ENCODE measurements at regions not wholly inside any gene's neighbourhood (a gene's known extent, or its start where the extent isn't known, plus 50 kb on each side); places are given as distances from the start of the nearest gene placed in this dataset.

GRCh38 chr19:34588249-34588648 is 88.7 kb downstream of the SCGB2B2 start:
- WGBS (ENCODE audit: low lambda C conversion rate): 59% methylated on average over 8 of the region's 8 CpGs
- no peaks in the 10 kb centered on the region for H3K4me1 ChIP-seq (ENCODE audit: control insufficient read depth in 1 of 2, insufficient read depth in 2 of 2, low read depth in 1 of 2, low read length in 1 of 2)
- no peaks in the 10 kb centered on the region for H3K9me2 ChIP-seq
- POLR2A ChIA-PET: no interaction called here
- no peaks in the 10 kb centered on the region for H4K20me1 ChIP-seq (ENCODE audit: insufficient read depth)
- H3K4me2 ChIP-seq: no peak overlapping the region
- no peak overlapping the region for H3K4me3 ChIP-seq (ENCODE audit: low read depth in 2 of 2, low read length in 1 of 2)
- no peaks in the 10 kb centered on the region for H3K9me3 ChIP-seq
- H2AFZ ChIP-seq (ENCODE audit: low read depth): no peak overlapping the region
- no peak for DNase-seq
- H3K27me3 ChIP-seq (ENCODE audit: insufficient read depth): no peaks in the 10 kb centered on the region
- TF ChIP-seq CHD2 (IDR thresholded peaks at IDR 0.05; ENCODE audit: low read length, partially characterized antibody): no peak
- CTCF ChIA-PET: no interaction called here
- no peak overlapping the region for H3K27ac ChIP-seq (ENCODE audit: low read depth in 2 of 2, low read length in 1 of 2)
- no peaks in the 10 kb centered on the region for H3F3A ChIP-seq (replicated peaks; ENCODE audit: insufficient read depth)
- H3K9ac ChIP-seq: no peak overlapping the region
- H3K36me3 ChIP-seq (replicated peaks in 1 of 2; ENCODE audit: control insufficient read depth in 1 of 2, insufficient read depth in 2 of 2, low read length in 1 of 2): no peaks in the 10 kb centered on the region
- H3K79me2 ChIP-seq (ENCODE audit: insufficient read depth): no peaks in the 10 kb centered on the region

DNA sequence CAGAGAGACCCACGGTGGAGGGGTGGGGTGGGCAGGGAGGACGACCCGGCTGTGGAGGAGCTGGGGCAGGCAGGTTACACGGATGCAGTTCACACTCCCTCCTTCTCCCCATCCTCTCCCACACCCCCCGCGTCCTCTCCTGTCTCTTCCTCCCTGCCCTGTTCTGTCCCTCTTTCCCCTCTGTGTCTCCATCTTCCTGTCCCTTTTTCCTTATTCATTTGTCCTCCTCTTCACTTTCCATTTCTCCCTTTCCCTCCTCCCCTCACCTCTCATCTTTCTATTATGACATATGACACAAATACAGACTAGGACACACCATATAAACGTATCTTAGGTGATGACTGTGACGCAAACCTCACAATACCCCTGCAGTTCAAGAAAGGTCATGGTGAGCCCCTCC is 96.6 kb downstream of the SCGB2B2 start:
- Histone ChIP-seq H3K27ac (ENCODE audit: low read depth in 2 of 2, low read length in 1 of 2) (no peak overlapping the region), H2AFZ (ENCODE audit: low read depth) (no peak overlapping the region), H3K79me2 (ENCODE audit: insufficient read depth) (no peaks in the 10 kb centered on the region), H3K9ac (no peak overlapping the region), H3K9me2 (no peaks in the 10 kb centered on the region), H3F3A (replicated peaks; ENCODE audit: insufficient read depth) (no peaks in the 10 kb centered on the region), H3K9me3 (no peaks in the 10 kb centered on the region), H3K4me3 (ENCODE audit: low read depth in 2 of 2, low read length in 1 of 2) (no peak overlapping the region), H3K27me3 (ENCODE audit: insufficient read depth) (no peaks in the 10 kb centered on the region), H4K20me1 (ENCODE audit: insufficient read depth) (no peaks in the 10 kb centered on the region), H3K36me3 (replicated peaks in 1 of 2; ENCODE audit: control insufficient read depth in 1 of 2, insufficient read depth in 2 of 2, low read length in 1 of 2) (no peaks in the 10 kb centered on the region), H3K4me1 (ENCODE audit: control insufficient read depth in 1 of 2, insufficient read depth in 2 of 2, low read depth in 1 of 2, low read length in 1 of 2) (no peaks in the 10 kb centered on the region), H3K4me2 (no peak overlapping the region)
- 40% methylated on average over 8 of the region's 8 CpGs for WGBS (ENCODE audit: low lambda C conversion rate)
- TF ChIP-seq IRF3 (IDR thresholded peaks at IDR 0.05; ENCODE audit: low read depth, low read length): no peak
- DNase-seq: no peak
- ChIA-PET CTCF (no interaction called here), POLR2A (no interaction called here)

- H3K36me3 ChIP-seq (replicated peaks in 1 of 2; ENCODE audit: control insufficient read depth in 1 of 2, insufficient read depth in 2 of 2, low read length in 1 of 2): no peaks in the 10 kb centered on the region
- no peak overlapping the region for H3K4me3 ChIP-seq (ENCODE audit: low read depth in 2 of 2, low read length in 1 of 2)
- H3K9ac ChIP-seq: no peak overlapping the region
- no peaks in the 10 kb centered on the region for H3K9me2 ChIP-seq
- no peak overlapping the region for H3K27ac ChIP-seq (ENCODE audit: low read depth in 2 of 2, low read length in 1 of 2)
- H3K4me1 ChIP-seq (ENCODE audit: control insufficient read depth in 1 of 2, insufficient read depth in 2 of 2, low read depth in 1 of 2, low read length in 1 of 2): no peaks in the 10 kb centered on the region
- POLR2A ChIA-PET: no interaction called here
- no peaks in the 10 kb centered on the region for H3K9me3 ChIP-seq
- no peaks in the 10 kb centered on the region for H3F3A ChIP-seq (replicated peaks; ENCODE audit: insufficient read depth)
- H2AFZ ChIP-seq (ENCODE audit: low read depth): no peak overlapping the region
- H3K79me2 ChIP-seq (ENCODE audit: insufficient read depth): no peaks in the 10 kb centered on the region
- no peak for TF ChIP-seq CHD2 (IDR thresholded peaks at IDR 0.05; ENCODE audit: low read length, partially characterized antibody)
- no peak for TF ChIP-seq FOXM1 (IDR thresholded peaks at IDR 0.05; ENCODE audit: low read depth)
- TF ChIP-seq NRF1 (IDR thresholded peaks at IDR 0.05; ENCODE audit: low read depth, low read length): no peak
- CTCF ChIA-PET: no interaction called here
- no peak for DNase-seq
- no peak overlapping the region for H3K4me2 ChIP-seq
- 36% methylated on average over 4 of the region's 4 CpGs for WGBS (ENCODE audit: low lambda C conversion rate)
- no peaks in the 10 kb centered on the region for H3K27me3 ChIP-seq (ENCODE audit: insufficient read depth)
- no peaks in the 10 kb centered on the region for H4K20me1 ChIP-seq (ENCODE audit: insufficient read depth)
Measured at GRCh38 chr19:34580055-34580336, 97.0 kb downstream of the SCGB2B2 start.

- no peak overlapping the region for H3K27ac ChIP-seq (ENCODE audit: low read depth in 2 of 2, low read length in 1 of 2)
- H4K20me1 ChIP-seq (ENCODE audit: insufficient read depth): no peaks in the 10 kb centered on the region
- H3F3A ChIP-seq (replicated peaks; ENCODE audit: insufficient read depth): no peaks in the 10 kb centered on the region
- no peaks in the 10 kb centered on the region for H3K4me1 ChIP-seq (ENCODE audit: control insufficient read depth in 1 of 2, insufficient read depth in 2 of 2, low read depth in 1 of 2, low read length in 1 of 2)
- no peak for DNase-seq
- H3K9me3 ChIP-seq: no peaks in the 10 kb centered on the region
- CTCF ChIA-PET: no interaction called here
- H3K4me2 ChIP-seq: no peak overlapping the region
- POLR2A ChIA-PET: no interaction called here
- no peak overlapping the region for H3K4me3 ChIP-seq (ENCODE audit: low read depth in 2 of 2, low read length in 1 of 2)
- H3K9ac ChIP-seq: no peak overlapping the region
- H3K36me3 ChIP-seq (replicated peaks in 1 of 2; ENCODE audit: control insufficient read depth in 1 of 2, insufficient read depth in 2 of 2, low read length in 1 of 2): no peaks in the 10 kb centered on the region
- no peaks in the 10 kb centered on the region for H3K79me2 ChIP-seq (ENCODE audit: insufficient read depth)
- no peak overlapping the region for H2AFZ ChIP-seq (ENCODE audit: low read depth)
- no peaks in the 10 kb centered on the region for H3K27me3 ChIP-seq (ENCODE audit: insufficient read depth)
- H3K9me2 ChIP-seq: no peaks in the 10 kb centered on the region
- WGBS (ENCODE audit: low lambda C conversion rate): 30% methylated on average over 14 of the region's 14 CpGs
- TF ChIP-seq TAF1 (IDR thresholded peaks at IDR 0.05; ENCODE audit: borderline replicate concordance, low read depth, low read length) (no peak), EP300 (IDR thresholded peaks at IDR 0.05; ENCODE audit: borderline replicate concordance in 1 of 2, low read depth in 1 of 2, low read length in 1 of 2) (no peak), FOXJ3 (CRISPR knock-in tag; IDR thresholded peaks at IDR 0.05) (no peak), IRF3 (IDR thresholded peaks at IDR 0.05; ENCODE audit: low read depth, low read length) (no peak), NRF1 (IDR thresholded peaks at IDR 0.05; ENCODE audit: low read depth, low read length) (no peak), GATA2 (CRISPR knock-in tag; IDR thresholded peaks at IDR 0.05) (no peak), SIN3A (IDR thresholded peaks at IDR 0.05; ENCODE audit: borderline replicate concordance, low read depth, low read length) (no peak), POLR2AphosphoS5 (IDR thresholded peaks at IDR 0.05; ENCODE audit: low read depth, low read length) (no peak), TEAD4 (IDR thresholded peaks at IDR 0.05; ENCODE audit: borderline replicate concordance, insufficient read depth) (no peak), CHD2 (IDR thresholded peaks at IDR 0.05; ENCODE audit: low read length, partially characterized antibody) (no peak)
Measured at GRCh38 chr19:34579281-34580054, 97.5 kb downstream of the SCGB2B2 start.
